ACHN (cell line): ENCODE measurements at regions not wholly inside any gene's neighbourhood (a gene's known extent, or its start where the extent isn't known, plus 50 kb on each side); places are given as distances from the start of the nearest gene placed in this dataset.
A peak's percentile ranks its signal among the peaks of the same experiment; 100 is the strongest.
"Not testable (repeated sequence)": the region's sequence is repeated elsewhere in the genome, so short reads cannot be mapped to it uniquely, and the experiment has no call there.

Experiments used
- DNase-seq: peaks from one replicate; pipeline ENCODE4 v3.0.0-alpha.2; 2015
- in situ Hi-C: cut with HindIII; loops from 2 replicates; pipeline ENCODE4 v1.10.0; 2017; ENCODE audit warnings: low sequenced_read_pairs, low pct_ligation_motif_present, low pct_unique_long_range_greater_than_20kb

DNA sequence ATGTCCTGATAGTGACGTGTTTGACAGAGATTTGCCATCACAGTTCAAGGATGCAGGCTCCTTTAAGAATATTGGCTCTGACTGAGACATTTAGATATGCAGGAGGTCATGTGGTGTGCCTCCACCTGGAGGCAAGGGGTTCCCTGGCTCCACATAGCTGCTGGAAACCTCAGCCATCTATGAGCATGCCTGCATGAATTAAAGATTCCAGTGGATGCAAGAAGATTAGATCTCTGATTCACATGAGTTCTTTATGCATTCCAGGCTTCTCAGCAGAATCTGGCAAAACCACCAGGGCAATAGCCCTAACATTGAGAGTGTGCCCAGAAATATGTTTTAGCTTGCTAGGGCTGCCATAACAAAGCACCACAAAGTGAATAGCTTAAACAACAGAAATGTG, 298.5 kb upstream of the AADAT start:
- no peak for DNase-seq
- in situ Hi-C loops: no loop called here

- no peak for DNase-seq
- in situ Hi-C loops: no loop called here
Measured at GRCh38 chr4:170386971-170387370, 297.2 kb upstream of the AADAT start.

DNA sequence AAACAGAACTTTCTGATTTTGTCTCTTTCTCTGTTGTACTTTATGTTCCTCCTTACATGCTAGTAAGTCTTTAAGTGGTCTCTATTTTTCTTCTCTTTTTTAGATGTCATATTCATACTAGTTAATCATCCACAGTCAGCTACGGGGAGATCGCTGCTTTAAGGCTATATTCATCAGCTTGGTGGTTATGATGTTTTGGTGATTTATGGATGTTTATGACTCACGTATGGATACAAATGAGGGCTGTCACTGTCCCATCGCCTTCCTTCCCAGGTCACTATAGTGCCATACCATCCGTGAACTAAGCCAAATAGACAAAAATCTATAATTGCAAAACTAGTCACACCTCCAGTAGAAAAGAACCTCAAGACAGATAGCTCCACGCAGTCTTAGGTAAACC, 296.8 kb upstream of the AADAT start:
- in situ Hi-C loops: no loop called here

GRCh38 chr4:170374770-170375169, 285.0 kb upstream of the AADAT start:
- in situ Hi-C loops: no loop called here

More for the DNA sequence above, 296.8 kb upstream of the AADAT start:
- no peak for DNase-seq

GRCh38 chr4:170348945-170349344, 259.2 kb upstream of the AADAT start:
- in situ Hi-C loops: no loop called here
- no peak for DNase-seq

More at GRCh38 chr4:170374770-170375169, 285.0 kb upstream of the AADAT start:
- peak; percentile 60 for DNase-seq

DNA sequence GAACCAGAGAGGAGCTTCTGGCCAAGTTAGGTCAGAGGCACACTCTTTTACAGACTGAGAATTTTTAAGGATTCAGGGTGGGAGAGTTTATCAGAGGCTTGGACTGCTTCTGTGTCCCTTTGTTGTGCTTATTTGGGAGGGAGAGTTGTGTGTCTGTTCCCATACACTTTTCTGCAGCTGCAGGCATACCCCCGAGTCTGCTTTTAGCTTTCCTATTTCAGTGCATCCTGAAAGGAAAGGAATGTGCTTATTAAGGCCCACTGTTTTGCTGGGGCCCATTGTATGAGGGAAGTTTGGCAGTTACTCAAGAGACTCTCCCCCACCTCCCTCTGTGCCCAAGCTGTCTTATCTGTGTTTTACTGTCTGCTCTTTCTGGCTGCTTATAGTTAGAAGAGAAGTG, 257.4 kb upstream of the AADAT start:
- in situ Hi-C loops: not testable (repeated sequence)

DNA sequence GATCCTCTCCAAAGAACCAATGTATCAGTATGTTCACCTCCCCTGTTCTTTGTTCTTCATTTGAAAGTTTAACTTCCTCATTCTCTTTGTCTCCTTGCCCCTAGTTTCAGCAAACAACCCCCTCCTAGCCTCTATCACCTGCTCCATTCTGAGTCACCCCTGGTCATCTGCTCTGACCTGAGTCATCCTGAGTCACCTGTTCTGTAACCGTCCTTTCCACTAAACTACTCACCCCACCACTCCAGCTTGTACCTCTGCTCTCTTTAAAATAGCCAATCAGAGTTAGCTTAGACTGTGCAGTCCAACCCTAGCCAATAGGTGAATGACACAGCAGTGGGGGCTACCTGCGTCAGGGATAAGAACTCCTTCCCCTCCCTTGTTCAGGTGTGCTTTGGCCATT, 249.8 kb upstream of the AADAT start:
- no peak for DNase-seq
- in situ Hi-C loops: no loop called here

More for the DNA sequence above, 257.4 kb upstream of the AADAT start:
- DNase-seq: not testable (repeated sequence)

GRCh38 chr4:170336238-170336775, 246.6 kb upstream of the AADAT start:
- DNase-seq: no peak
- in situ Hi-C loops: no loop called here

GRCh38 chr4:170325599-170325998, 235.8 kb upstream of the AADAT start:
- no peak for DNase-seq
- in situ Hi-C loops: no loop called here

DNA sequence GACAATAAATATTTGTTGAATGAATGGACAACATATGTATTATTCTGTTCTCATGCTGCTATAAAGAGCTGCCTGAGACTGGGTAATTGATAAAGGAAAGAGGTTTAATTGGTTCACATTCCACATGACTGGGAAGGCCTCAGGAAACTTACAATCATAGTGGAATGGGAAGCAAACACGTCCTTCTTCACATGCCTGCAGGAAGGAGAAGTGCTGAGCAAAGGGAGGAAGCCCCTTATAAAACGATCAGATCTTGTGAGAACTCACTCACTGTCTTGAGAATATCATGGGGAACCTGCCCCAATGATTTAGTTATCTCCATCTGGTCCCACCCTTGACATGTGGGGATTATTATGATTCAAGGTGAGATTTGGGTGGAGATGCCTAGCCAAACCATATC, 233.9 kb upstream of the AADAT start:
- in situ Hi-C loops: no loop called here
- no peak for DNase-seq

DNA sequence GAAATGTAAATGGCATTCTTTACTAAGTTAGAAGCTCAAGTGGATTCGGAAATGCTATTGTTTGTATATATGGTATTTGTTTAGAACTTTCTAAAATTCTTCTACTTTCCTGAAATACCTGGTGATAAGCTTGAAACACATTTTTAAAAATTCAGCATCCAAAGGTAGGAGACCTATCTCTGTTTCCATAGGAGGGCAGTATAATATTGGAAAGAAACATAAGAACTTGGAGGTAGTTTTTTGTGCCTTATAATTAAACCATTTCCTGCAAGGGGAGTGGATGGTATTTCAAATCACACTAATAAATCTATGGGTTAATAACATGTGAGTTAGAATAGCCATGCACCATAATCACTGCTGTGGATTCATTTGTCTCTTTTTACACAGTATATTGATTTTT, 217.4 kb upstream of the AADAT start:
- DNase-seq: no peak
- in situ Hi-C loops: no loop called here

DNA sequence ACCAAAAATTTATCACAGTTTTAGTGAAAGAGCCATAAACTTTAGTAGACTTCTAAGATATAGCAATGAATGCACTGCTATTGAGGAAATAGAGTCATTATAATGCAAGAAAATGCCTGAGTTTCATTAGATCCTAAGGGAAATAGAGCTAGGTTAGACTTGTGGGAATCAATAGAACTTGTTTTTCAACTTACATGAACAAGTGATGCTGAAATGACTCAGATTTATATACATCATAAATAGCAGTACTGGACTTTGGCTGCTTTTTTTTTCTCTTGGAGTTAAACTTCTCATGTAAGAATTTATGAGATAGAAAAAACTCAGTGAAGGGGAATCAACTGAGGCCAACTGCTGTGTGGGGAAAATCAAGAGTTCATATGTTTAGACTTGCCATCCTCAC, 216.5 kb upstream of the AADAT start:
- no peak for DNase-seq
- in situ Hi-C loops: no loop called here

GRCh38 chr4:170305627-170306026, 215.9 kb upstream of the AADAT start:
- no peak for DNase-seq
- in situ Hi-C loops: no loop called here

GRCh38 chr4:170281027-170281426, 191.3 kb upstream of the AADAT start:
- DNase-seq: no peak
- in situ Hi-C loops: no loop called here

DNA sequence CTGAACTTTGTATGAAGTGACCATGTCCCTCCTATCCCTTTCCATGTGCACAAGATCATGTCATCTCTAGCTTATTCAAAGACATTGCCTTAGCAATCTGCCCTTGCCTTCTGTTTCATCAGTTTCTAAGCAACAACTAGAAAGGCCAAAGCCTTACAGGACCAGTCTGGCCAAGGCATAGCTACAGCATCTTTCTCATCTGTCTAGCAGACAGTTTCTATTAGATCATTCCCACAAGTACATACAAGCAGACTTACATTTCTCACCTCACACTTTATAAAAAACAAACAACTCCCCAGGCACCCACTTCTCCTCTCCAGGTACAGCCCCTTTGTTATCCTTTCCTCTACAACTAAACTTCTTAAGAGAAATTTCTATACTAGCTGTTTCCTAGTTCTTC, 188.7 kb upstream of the AADAT start:
- in situ Hi-C loops: no loop called here

GRCh38 chr4:170274616-170275015, 184.9 kb upstream of the AADAT start:
- no peak for DNase-seq
- in situ Hi-C loops: no loop called here

More for the DNA sequence above, 188.7 kb upstream of the AADAT start:
- no peak for DNase-seq

GRCh38 chr4:170272959-170273358, 183.2 kb upstream of the AADAT start:
- DNase-seq: no peak
- in situ Hi-C loops: no loop called here

DNA sequence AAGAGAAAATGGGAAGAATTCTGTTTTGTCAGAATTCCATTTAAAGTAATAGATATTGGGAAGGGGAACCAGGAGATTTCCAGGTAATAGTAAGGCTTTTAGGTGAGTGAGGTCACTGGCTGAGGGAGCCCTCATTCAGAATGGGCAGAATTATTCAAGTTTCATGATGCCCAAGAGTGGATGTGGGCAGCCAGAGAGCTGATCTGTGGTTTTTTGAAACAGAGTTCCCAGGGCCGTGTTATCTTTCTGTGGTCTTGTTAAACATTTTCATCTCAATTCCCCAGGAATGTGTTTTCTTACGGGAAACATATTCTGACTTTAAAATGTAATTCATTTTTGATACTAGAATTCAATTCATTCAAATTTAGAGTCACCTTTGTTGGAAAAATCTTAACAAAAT, 182.0 kb upstream of the AADAT start:
- in situ Hi-C loops: no loop called here
- no peak for DNase-seq

GRCh38 chr4:170270628-170271027, 180.9 kb upstream of the AADAT start:
- in situ Hi-C loops: no loop called here
- no peak for DNase-seq

DNA sequence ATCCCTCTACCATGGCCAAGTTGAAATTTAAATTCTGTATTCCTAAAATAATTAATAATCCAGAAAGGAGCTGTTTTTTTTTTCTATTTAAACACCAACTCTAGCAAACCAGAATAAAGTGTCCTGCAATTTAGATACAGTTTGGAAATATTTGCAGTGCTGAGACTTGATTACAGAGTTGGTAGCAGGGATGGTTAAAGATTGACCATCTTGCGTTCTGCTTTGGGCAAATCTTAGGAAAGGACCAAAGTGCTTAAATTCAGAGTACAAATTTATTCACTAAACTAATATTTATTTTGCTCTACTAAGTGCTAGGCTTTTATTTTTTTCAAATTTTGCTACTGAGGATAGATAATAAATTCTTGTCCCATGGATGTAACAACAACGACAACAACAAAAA, 180.2 kb upstream of the AADAT start:
- in situ Hi-C loops: no loop called here

DNA sequence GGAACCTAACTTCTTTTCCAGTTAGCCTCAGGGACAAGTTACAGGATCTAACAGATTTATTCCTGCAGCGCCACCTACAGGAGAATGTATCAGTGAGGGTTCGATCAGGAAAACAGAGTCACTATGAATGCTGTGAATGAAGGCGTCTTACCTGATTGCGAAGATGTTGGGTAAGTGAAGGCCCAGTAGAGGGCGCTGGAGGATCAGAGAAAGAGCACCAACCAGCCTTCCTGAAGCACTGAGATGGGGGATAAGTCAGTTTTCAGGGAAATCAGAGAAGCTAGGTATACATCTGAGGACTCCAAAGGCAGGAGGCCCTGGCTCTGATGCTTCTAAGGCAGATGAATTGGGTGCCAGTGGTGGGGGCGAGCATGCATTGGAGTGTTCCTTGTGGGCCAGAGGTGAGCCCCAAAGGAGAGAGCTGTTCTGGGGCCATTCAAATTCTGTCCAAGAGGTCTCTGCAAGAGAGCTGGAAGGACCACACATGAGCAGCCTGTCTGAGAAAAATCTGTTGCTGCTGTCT, 169.9 kb upstream of the AADAT start:
- in situ Hi-C loops: no loop called here
- peak; percentile 90 for DNase-seq

More for the DNA sequence above, 180.2 kb upstream of the AADAT start:
- DNase-seq: no peak
